SU-DHL-6 (cell line): ENCODE measurements at regions not wholly inside any gene's neighbourhood (a gene's known extent, or its start where the extent isn't known, plus 50 kb on each side); places are given as distances from the start of the nearest gene placed in this dataset.

Experiments
- H2AFZ ChIP-seq: fragments of 200-600 bp; sonication (generic); 2 replicates; pipeline ENCODE4 v1.6.1; 2014; ENCODE audit warnings: low read depth, mild to moderate bottlenecking, moderate library complexity, mixed read lengths, antibody characterized with exemption, low read length; ENCODE audit not compliant: severe bottlenecking
- H3F3A ChIP-seq: fragments of 200-600 bp; shearing (Covaris generic); 2 replicates; pipeline ENCODE4 v1.6.0; 2016; ENCODE audit warnings: antibody characterized with exemption, mild to moderate bottlenecking; ENCODE audit not compliant: insufficient read depth
- H3K27ac ChIP-seq: fragments of 200-600 bp; sonication (generic); 2 replicates; pipeline ENCODE4 v1.5.1; 2016; ENCODE audit warnings: low read depth, mild to moderate bottlenecking, low read length, moderate library complexity, mixed read lengths
- H3K27me3 ChIP-seq: fragments of 200-600 bp; sonication (generic), shearing (Covaris generic); 2 replicates; pipeline ENCODE4 v1.6.0; 2014; ENCODE audit warnings: mild to moderate bottlenecking, low read length
- H3K36me3 ChIP-seq: fragments of 200-600 bp; sonication (generic); 2 replicates; pipeline ENCODE4 v1.6.1; 2014; ENCODE audit warnings: mild to moderate bottlenecking, low read length, mixed read lengths
- H3K4me2 ChIP-seq: fragments of 300-600, 200-600 bp; shearing (Covaris generic), sonication (generic); 2 replicates; pipeline ENCODE4 v1.6.0; 2014; ENCODE audit warnings: low read length, low read depth, mild to moderate bottlenecking; ENCODE audit not compliant: poor library complexity, severe bottlenecking
- H3K4me3 ChIP-seq: fragments of 200-600 bp; sonication (generic); 2 replicates; pipeline ENCODE4 v1.5.1; 2014; ENCODE audit warnings: antibody characterized with exemption, low read length, mild to moderate bottlenecking, mixed read lengths; ENCODE audit not compliant: insufficient read depth, poor library complexity, severe bottlenecking
- H3K79me2 ChIP-seq: fragments of 200-600 bp; sonication (generic); 2 replicates; pipeline ENCODE4 v1.6.1; 2014; ENCODE audit warnings: mild to moderate bottlenecking, low read length, moderate library complexity; ENCODE audit not compliant: insufficient read depth
- H3K9ac ChIP-seq: fragments of 200-600 bp; sonication (generic); 2 replicates; pipeline ENCODE4 v1.7.0; 2014; ENCODE audit warnings: mild to moderate bottlenecking, low read length
- H3K9me2 ChIP-seq: fragments of 200-600 bp; sonication (generic); replicated peaks from 2 replicates; pipeline ENCODE4 v1.6.1; 2014; ENCODE audit warnings: low read length; ENCODE audit not compliant: insufficient read depth
- H3K9me3 ChIP-seq: fragments of 200-600 bp; sonication (generic); 2 replicates; pipeline ENCODE4 v1.6.1; 2014; ENCODE audit warnings: low read length, mixed read lengths; ENCODE audit not compliant: insufficient read depth
- H4K20me1 ChIP-seq: fragments of 200-600 bp; sonication (generic); 2 replicates; pipeline ENCODE4 v1.6.1; 2014; ENCODE audit warnings: low read depth, mild to moderate bottlenecking, antibody characterized with exemption, low read length, moderate library complexity, mixed read lengths
- CTCF ChIP-seq: fragments of 200-600 bp; sonication (generic); IDR thresholded peaks from one replicate; pipeline ENCODE4 v1.5.1; 2017; ENCODE audit warnings: antibody characterized with exemption, mild to moderate bottlenecking, low read length, moderate library complexity; ENCODE audit not compliant: insufficient read depth, poor library complexity, severe bottlenecking
- EZH2phosphoT487 ChIP-seq: fragments of 200-600 bp; sonication (generic), shearing (Covaris generic); conservative IDR thresholded peaks from 2 replicates; pipeline ENCODE4 v1.6.1; 2018; ENCODE audit warnings: mild to moderate bottlenecking, antibody characterized with exemption, low read length, moderate library complexity, mixed read lengths

- no peak overlapping the region for H3K4me2 ChIP-seq
- H3K79me2 ChIP-seq = no peaks in the 10 kb centered on the region
- H3K9ac ChIP-seq = no peak overlapping the region
- no peak overlapping the region for H2AFZ ChIP-seq
- TF ChIP-seq CTCF (no peak), EZH2phosphoT487 (no peak)
- H4K20me1 ChIP-seq = no peaks in the 10 kb centered on the region
- H3F3A ChIP-seq = no peaks in the 10 kb centered on the region
- H3K4me3 ChIP-seq = no peak overlapping the region
- no peaks in the 10 kb centered on the region for H3K9me3 ChIP-seq
- no peaks in the 10 kb centered on the region for H3K27me3 ChIP-seq
- no peaks in the 10 kb centered on the region for H3K36me3 ChIP-seq
- no peak overlapping the region for H3K27ac ChIP-seq
- H3K9me2 ChIP-seq = no peaks in the 10 kb centered on the region
Observed at GRCh38 chr1:47627016-47627415, 189.2 kb downstream of the FOXD2 start.

GRCh38 chr1:47627471-47628370, 189.9 kb downstream of the FOXD2 start:
- Histone ChIP-seq H3K9me2 (no peaks in the 10 kb centered on the region), H3F3A (no peaks in the 10 kb centered on the region), H4K20me1 (no peaks in the 10 kb centered on the region), H3K27ac (no peak overlapping the region), H3K4me2 (no peak overlapping the region), H3K36me3 (no peaks in the 10 kb centered on the region), H3K9ac (no peak overlapping the region), H3K79me2 (no peaks in the 10 kb centered on the region), H3K27me3 (no peaks in the 10 kb centered on the region), H3K9me3 (no peaks in the 10 kb centered on the region), H2AFZ (no peak overlapping the region), H3K4me3 (no peak overlapping the region)
- TF ChIP-seq EZH2phosphoT487 = no peak
- no peak for TF ChIP-seq CTCF

- TF ChIP-seq CTCF (no peak), EZH2phosphoT487 (no peak)
- Histone ChIP-seq H3F3A (no peaks in the 10 kb centered on the region), H4K20me1 (no peaks in the 10 kb centered on the region), H3K36me3 (no peaks in the 10 kb centered on the region), H3K79me2 (no peaks in the 10 kb centered on the region), H3K4me2 (no peak overlapping the region), H3K27me3 (no peaks in the 10 kb centered on the region), H3K9ac (no peak overlapping the region), H2AFZ (no peak overlapping the region), H3K9me2 (no peaks in the 10 kb centered on the region), H3K9me3 (no peaks in the 10 kb centered on the region), H3K27ac (no peak overlapping the region), H3K4me3 (no peak overlapping the region)
Observed at GRCh38 chr1:47629201-47629600, 191.4 kb downstream of the FOXD2 start.
